GM12878 (cell line): ENCODE measurements at regions not wholly inside any gene's neighbourhood (a gene's known extent, or its start where the extent isn't known, plus 50 kb on each side); places are given as distances from the start of the nearest gene placed in this dataset.

Experiments used
- ATAC-seq: fragments of 200-7000 bp; cut with Tn5 transposase; 3 replicates; pipeline ENCODE4 v1.9.1; 2020; ENCODE audit warnings: mild to moderate bottlenecking, moderate library complexity
- BruUV-seq: library from RNA; stranded (reverse); fragments of 400-500 nt; replicated peaks from 2 replicates; lab custom pipeline; 2021; lab: Mats Ljungman, UMichigan
- CTCF ChIA-PET: fragments of 300-600 bp; sonication (Branson Sonifier 250); formaldehyde crosslinking; extraction: SDS; loops from one replicate; lab custom pipeline; 2021; ENCODE audit warnings: inconsistent platforms; lab: Yijun Ruan, JAX
- POLR2A ChIA-PET: fragments of 350-600 bp; formaldehyde crosslinking; extraction: SDS; loops from one replicate; lab custom pipeline; 2021; ENCODE audit warnings: inconsistent platforms; lab: Charles Lee
- RAD21 ChIA-PET: fragments of 300-600 bp; sonication (Branson Sonifier 250); formaldehyde crosslinking; loops from one replicate; lab custom pipeline; 2023; ENCODE audit warnings: antibody characterized with exemption; ENCODE audit not compliant: unreplicated experiment; lab: Charles Lee
- SMC1A ChIA-PET: fragments of 300-600 bp; sonication (Branson Sonifier 250); formaldehyde crosslinking; loops from one replicate; lab custom pipeline; 2023; ENCODE audit not compliant: unreplicated experiment, uncharacterized antibody; lab: Charles Lee
- DNase-seq: peaks from one replicate; pipeline ENCODE4 v3.0.0-alpha.2; 2011; ENCODE audit warnings: low read depth, low spot score
- FAIRE-seq: peaks from 3 replicates; lab custom pipeline; 2011; peaks lifted over from hg19 to GRCh38; lab: Jason Lieb, UNC
- H2AFZ ChIP-seq: 2 replicates; pipeline ENCODE4 v1.6.0; 2011; ENCODE audit warnings: low read depth, low read length, control low read depth; ENCODE audit not compliant: control insufficient read depth
- H3K27ac ChIP-seq: 2 replicates; pipeline ENCODE4 v1.5.1; 2011; ENCODE audit warnings: control low read depth; ENCODE audit not compliant: control insufficient read depth, insufficient read depth
- H3K27me3 ChIP-seq, 2 experiments: replicated peaks in 1 of 2; 2 replicates each; pipeline versions ENCODE4 v1.6.0 to v1.6.1; 2011; ENCODE audit warnings: low read length in 1 of 2; ENCODE audit not compliant: control insufficient read depth in 2 of 2, insufficient read depth in 2 of 2
- H3K36me3 ChIP-seq, 2 experiments: 2 replicates each; pipeline ENCODE4 v1.5.1; 2011; ENCODE audit warnings: low read length in 1 of 2; ENCODE audit not compliant: control insufficient read depth in 2 of 2, insufficient read depth in 2 of 2
- H3K4me1 ChIP-seq: 2 replicates; pipeline ENCODE4 v1.6.1; 2011; ENCODE audit warnings: mild to moderate bottlenecking, low read length, moderate library complexity, mixed read lengths; ENCODE audit not compliant: control insufficient read depth, insufficient read depth
- H3K4me2 ChIP-seq: 2 replicates; pipeline ENCODE4 v1.6.0; 2011; ENCODE audit warnings: control low read depth; ENCODE audit not compliant: control insufficient read depth, insufficient read depth
- H3K4me3 ChIP-seq: fragments of 200-600 bp; sonication (generic); 2 replicates; pipeline ENCODE4 v1.5.1; 2016
- H3K79me2 ChIP-seq: 2 replicates; pipeline ENCODE4 v1.6.0; 2011; ENCODE audit warnings: low read length; ENCODE audit not compliant: control insufficient read depth, insufficient read depth
- H3K9ac ChIP-seq: 2 replicates; pipeline ENCODE4 v1.8.0; 2011; ENCODE audit warnings: low read length, control low read depth, mixed read lengths; ENCODE audit not compliant: control insufficient read depth, insufficient read depth
- H3K9me3 ChIP-seq: replicated peaks from 3 replicates; pipeline ENCODE4 v1.5.1; 2011; ENCODE audit warnings: mild to moderate bottlenecking, low read length; ENCODE audit not compliant: control insufficient read depth, insufficient read depth
- H4K20me1 ChIP-seq: 2 replicates; pipeline ENCODE4 v1.6.0; 2011; ENCODE audit not compliant: control insufficient read depth, insufficient read depth
- BCL11A ChIP-seq: IDR thresholded peaks from 2 replicates; pipeline ENCODE4 v1.6.1; 2011; ENCODE audit warnings: low read depth, low read length
- BCLAF1 ChIP-seq: fragments of 450-650 bp; IDR thresholded peaks from 2 replicates; pipeline ENCODE4 v1.6.1; 2017; ENCODE audit warnings: antibody characterized with exemption, mild to moderate bottlenecking, moderate library complexity
- DPF2 ChIP-seq: fragments of 450-650 bp; IDR thresholded peaks from 2 replicates; pipeline ENCODE4 v1.6.1; 2017; ENCODE audit warnings: mild to moderate bottlenecking
- JUNB ChIP-seq: IDR thresholded peaks from 2 replicates; pipeline ENCODE4 v1.6.1; 2016; ENCODE audit warnings: antibody characterized with exemption, mild to moderate bottlenecking
- MEF2B ChIP-seq: fragments of 450-650 bp; IDR thresholded peaks from 2 replicates; pipeline ENCODE4 v1.6.1; 2018; ENCODE audit warnings: mild to moderate bottlenecking, moderate library complexity; ENCODE audit not compliant: partially characterized antibody, poor library complexity, severe bottlenecking
- NR2C2 ChIP-seq: IDR thresholded peaks from 2 replicates; pipeline ENCODE4 v1.6.1; 2011; ENCODE audit warnings: borderline replicate concordance, low read depth; ENCODE audit not compliant: control insufficient read depth, insufficient read length
- PAX8 ChIP-seq: fragments of 450-650 bp; IDR thresholded peaks from 2 replicates; pipeline ENCODE4 v1.6.1; 2017; ENCODE audit warnings: mild to moderate bottlenecking, moderate library complexity
- SREBF1 ChIP-seq: IDR thresholded peaks from 2 replicates; pipeline ENCODE4 v1.6.1; 2012; ENCODE audit warnings: mild to moderate bottlenecking, low read length
- SUPT20H ChIP-seq: IDR thresholded peaks from 2 replicates; pipeline ENCODE4 v1.6.1; 2011; ENCODE audit warnings: low read depth, mild to moderate bottlenecking, low read length, moderate library complexity, borderline replicate concordance; ENCODE audit not compliant: control insufficient read depth
- YBX1 ChIP-seq: fragments of 450-650 bp; IDR thresholded peaks from 2 replicates; pipeline ENCODE4 v1.6.1; 2016; ENCODE audit warnings: antibody characterized with exemption
- YY1 ChIP-seq: IDR thresholded peaks from 2 replicates; pipeline ENCODE4 v1.6.1; 2011; ENCODE audit warnings: low read depth, mild to moderate bottlenecking, low read length
- ZNF622 ChIP-seq: fragments of 450-650 bp; IDR thresholded peaks from 2 replicates; pipeline ENCODE4 v1.6.1; 2017; ENCODE audit warnings: mild to moderate bottlenecking, inconsistent platforms
- WGBS: methylation state at CpG from one replicate; pipeline ENCODE4 v1.1.6; 2016; ENCODE audit warnings: low lambda C conversion rate; ENCODE audit not compliant: insufficient replicate concordance, insufficient coverage; ENCODE audit errors: missing lambda C conversion rate; 5-methylcytosine and 5-hydroxymethylcytosine counted together
- in situ Hi-C: fragments of 300-500 bp; cut with MboI; formaldehyde crosslinking; loops from 9 replicates; pipeline ENCODE4 v1.14.3; 2018; ENCODE audit warnings: mixed read lengths
- intact Hi-C: fragments of 100-400 bp; cut with micrococcal nuclease; formaldehyde crosslinking; loops from one replicate; pipeline ENCODE4 v1.14.2; 2022; ENCODE audit not compliant: unreplicated experiment
- TF ChIP-seq, protein P1 (sequence below): IDR thresholded peaks from 2 replicates; pipeline ENCODE4 v1.6.1; 2012; ENCODE audit warnings: low read length, inconsistent platforms
- TF ChIP-seq, protein P2 (sequence below): fragments of 450-650 bp; IDR thresholded peaks from 2 replicates; pipeline ENCODE4 v1.6.1; 2018; ENCODE audit warnings: mild to moderate bottlenecking, low read depth, moderate library complexity; ENCODE audit not compliant: partially characterized antibody
- TF ChIP-seq, protein P3 (sequence below): fragments of 450-650 bp; IDR thresholded peaks from 2 replicates; pipeline ENCODE4 v1.6.1; 2014; ENCODE audit warnings: mild to moderate bottlenecking

DNA sequence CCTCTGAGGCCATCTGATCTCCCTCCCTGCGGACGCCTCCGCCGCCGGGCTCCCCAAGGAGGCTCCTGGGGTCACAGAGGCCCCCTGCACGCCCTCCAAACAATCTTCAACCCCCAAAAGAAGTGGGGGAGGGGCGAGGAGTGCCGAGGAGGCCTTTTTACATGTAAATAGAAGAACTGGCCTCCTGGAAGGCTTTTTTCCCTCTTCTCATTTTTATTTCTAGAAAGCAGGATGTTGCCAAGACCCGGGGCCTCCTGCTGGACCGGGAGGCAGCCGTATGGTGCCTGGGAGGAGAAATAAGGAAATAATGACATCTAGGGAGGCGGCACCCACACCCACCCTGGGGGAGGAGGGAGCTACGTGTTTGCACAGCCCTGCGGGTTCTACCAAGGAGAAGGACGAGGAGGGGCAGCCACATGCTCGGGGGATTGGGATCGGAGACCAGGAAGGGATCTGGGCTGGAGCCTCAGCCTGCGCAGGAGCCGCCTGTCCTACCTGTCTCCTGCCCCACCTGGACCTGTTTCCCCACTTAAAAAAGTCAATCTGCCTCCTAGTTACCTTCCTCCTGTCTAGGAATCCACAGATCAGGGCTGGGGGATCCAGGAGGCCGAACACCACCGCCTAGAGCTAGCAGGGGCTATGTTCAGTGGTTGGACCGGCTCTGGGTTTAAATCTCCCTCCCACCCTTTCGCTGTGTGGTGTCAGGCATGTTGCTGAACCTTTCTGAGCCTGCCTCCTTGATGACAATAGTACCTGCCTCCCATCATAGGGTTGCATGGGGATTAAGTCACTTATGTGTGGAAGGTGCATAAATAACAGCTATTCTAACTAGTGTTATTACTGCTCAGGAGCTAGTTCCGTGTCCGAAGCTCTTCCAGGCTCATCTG, 175.7 kb upstream of the GSE1 start:
- Histone ChIP-seq H3K4me1 (no peaks in the 10 kb centered on the region), H3K36me3 (no peaks in the 10 kb centered on the region), H2AFZ (no peak overlapping the region), H3K27me3 (peaks cover 0 to 3% of the 10 kb centered on the region in 2 experiments; a peak in 2 of 4 replicates), H3K27ac (no peak overlapping the region), H4K20me1 (no peaks in the 10 kb centered on the region), H3K9me3 (no peaks in the 10 kb centered on the region), H3K9ac (no peak overlapping the region), H3K79me2 (no peaks in the 10 kb centered on the region), H3K4me2 (no peak overlapping the region), H3K4me3 (no peak overlapping the region)
- in situ Hi-C loops, result loop anchor here (25.0 kb wide), 1 partner anchor 175 kb away; the partner anchor contains the start of gene GSE1
- intact Hi-C loops, result no loop called here
- ChIA-PET SMC1A (interaction anchor here (1.0 kb wide), 1 partner anchor 10 kb away, joined by 3 read pairs; no protein-coding TSS in a partner anchor), POLR2A (no interaction called here), CTCF (interaction anchor here (0.8 to 1.1 kb wide), 2 partner anchors 9 to 173 kb away, joined by 3 to 5 read pairs; no protein-coding TSS in a partner anchor), RAD21 (interaction anchor here (0.6 kb wide), 1 partner anchor 113 kb away, joined by 3 read pairs; no protein-coding TSS in a partner anchor)
- FAIRE-seq (no peak), ATAC-seq (no peak), DNase-seq (no peak)
- BruUV-seq, result no TSS peak
- 21% methylated on average over 24 of the region's 25 CpGs for WGBS
- TF ChIP-seq YY1, result no peak
- TF ChIP-seq MEF2B, result no peak
- TF ChIP-seq, protein P1, sequence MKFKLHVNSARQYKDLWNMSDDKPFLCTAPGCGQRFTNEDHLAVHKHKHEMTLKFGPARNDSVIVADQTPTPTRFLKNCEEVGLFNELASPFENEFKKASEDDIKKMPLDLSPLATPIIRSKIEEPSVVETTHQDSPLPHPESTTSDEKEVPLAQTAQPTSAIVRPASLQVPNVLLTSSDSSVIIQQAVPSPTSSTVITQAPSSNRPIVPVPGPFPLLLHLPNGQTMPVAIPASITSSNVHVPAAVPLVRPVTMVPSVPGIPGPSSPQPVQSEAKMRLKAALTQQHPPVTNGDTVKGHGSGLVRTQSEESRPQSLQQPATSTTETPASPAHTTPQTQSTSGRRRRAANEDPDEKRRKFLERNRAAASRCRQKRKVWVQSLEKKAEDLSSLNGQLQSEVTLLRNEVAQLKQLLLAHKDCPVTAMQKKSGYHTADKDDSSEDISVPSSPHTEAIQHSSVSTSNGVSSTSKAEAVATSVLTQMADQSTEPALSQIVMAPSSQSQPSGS, result no peak
- no peak for TF ChIP-seq SUPT20H
- TF ChIP-seq, protein P2, sequence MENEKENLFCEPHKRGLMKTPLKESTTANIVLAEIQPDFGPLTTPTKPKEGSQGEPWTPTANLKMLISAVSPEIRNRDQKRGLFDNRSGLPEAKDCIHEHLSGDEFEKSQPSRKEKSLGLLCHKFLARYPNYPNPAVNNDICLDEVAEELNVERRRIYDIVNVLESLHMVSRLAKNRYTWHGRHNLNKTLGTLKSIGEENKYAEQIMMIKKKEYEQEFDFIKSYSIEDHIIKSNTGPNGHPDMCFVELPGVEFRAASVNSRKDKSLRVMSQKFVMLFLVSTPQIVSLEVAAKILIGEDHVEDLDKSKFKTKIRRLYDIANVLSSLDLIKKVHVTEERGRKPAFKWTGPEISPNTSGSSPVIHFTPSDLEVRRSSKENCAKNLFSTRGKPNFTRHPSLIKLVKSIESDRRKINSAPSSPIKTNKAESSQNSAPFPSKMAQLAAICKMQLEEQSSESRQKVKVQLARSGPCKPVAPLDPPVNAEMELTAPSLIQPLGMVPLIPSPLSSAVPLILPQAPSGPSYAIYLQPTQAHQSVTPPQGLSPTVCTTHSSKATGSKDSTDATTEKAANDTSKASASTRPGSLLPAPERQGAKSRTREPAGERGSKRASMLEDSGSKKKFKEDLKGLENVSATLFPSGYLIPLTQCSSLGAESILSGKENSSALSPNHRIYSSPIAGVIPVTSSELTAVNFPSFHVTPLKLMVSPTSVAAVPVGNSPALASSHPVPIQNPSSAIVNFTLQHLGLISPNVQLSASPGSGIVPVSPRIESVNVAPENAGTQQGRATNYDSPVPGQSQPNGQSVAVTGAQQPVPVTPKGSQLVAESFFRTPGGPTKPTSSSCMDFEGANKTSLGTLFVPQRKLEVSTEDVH, result no peak
- TF ChIP-seq SREBF1, result no peak
- TF ChIP-seq PAX8, result no peak
- no peak for TF ChIP-seq DPF2
- TF ChIP-seq BCLAF1, result no peak
- no peak for TF ChIP-seq BCL11A
- no peak for TF ChIP-seq YBX1
- no peak for TF ChIP-seq NR2C2
- no peak for TF ChIP-seq ZNF622
- TF ChIP-seq, protein P3, sequence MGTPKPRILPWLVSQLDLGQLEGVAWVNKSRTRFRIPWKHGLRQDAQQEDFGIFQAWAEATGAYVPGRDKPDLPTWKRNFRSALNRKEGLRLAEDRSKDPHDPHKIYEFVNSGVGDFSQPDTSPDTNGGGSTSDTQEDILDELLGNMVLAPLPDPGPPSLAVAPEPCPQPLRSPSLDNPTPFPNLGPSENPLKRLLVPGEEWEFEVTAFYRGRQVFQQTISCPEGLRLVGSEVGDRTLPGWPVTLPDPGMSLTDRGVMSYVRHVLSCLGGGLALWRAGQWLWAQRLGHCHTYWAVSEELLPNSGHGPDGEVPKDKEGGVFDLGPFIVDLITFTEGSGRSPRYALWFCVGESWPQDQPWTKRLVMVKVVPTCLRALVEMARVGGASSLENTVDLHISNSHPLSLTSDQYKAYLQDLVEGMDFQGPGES, result no peak
- TF ChIP-seq JUNB, result no peak
